Thyroid gland (tissue), 4 donors: ENCODE measurements at regions not wholly inside any gene's neighbourhood (a gene's known extent, or its start where the extent isn't known, plus 50 kb on each side); places are given as distances from the start of the nearest gene placed in this dataset.

ENCODE experiments used
- POLR2A ChIP-seq, 2 donors: fragments of 450-650 bp; IDR thresholded peaks; one replicate each; pipeline ENCODE4 v1.6.1; 2017; ENCODE audit warnings: antibody characterized with exemption in 2 of 2, mild to moderate bottlenecking in 2 of 2, moderate library complexity in 1 of 2
- TF ChIP-seq, protein P1 (sequence below), 6 experiments: fragments of 200-600 bp in 3 of 6; fragments of 450-650 bp in 3 of 6; sonication (generic) in 3 of 6; IDR thresholded peaks; one replicate each; pipeline ENCODE4 v1.5.1; 2016 to 2019; ENCODE audit warnings: antibody characterized with exemption in 6 of 6, mild to moderate bottlenecking in 2 of 6, inconsistent platforms in 1 of 6, moderate library complexity in 1 of 6

DNA sequence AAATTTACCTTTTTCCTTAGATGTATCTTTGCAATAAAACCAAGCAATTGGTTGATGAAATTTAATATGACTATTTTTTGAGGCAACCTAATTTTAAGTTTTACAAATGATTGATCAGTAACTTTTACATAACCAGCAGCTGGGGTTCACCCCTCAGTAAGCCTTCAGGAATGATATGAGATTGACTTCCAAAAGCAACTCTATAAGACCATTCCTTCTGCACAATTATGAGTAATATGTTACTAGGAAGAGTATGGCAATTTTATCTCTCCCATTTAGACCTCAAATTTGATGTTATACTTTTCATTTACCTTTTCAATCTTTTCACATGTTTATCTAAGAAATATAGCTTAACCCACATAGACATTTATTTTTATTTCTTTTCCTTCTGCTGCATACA lies 1546.3 kb downstream of the HACE1 start:
- no peak for TF ChIP-seq POLR2A (IDR thresholded peaks at IDR 0.05)
- TF ChIP-seq, protein P1, sequence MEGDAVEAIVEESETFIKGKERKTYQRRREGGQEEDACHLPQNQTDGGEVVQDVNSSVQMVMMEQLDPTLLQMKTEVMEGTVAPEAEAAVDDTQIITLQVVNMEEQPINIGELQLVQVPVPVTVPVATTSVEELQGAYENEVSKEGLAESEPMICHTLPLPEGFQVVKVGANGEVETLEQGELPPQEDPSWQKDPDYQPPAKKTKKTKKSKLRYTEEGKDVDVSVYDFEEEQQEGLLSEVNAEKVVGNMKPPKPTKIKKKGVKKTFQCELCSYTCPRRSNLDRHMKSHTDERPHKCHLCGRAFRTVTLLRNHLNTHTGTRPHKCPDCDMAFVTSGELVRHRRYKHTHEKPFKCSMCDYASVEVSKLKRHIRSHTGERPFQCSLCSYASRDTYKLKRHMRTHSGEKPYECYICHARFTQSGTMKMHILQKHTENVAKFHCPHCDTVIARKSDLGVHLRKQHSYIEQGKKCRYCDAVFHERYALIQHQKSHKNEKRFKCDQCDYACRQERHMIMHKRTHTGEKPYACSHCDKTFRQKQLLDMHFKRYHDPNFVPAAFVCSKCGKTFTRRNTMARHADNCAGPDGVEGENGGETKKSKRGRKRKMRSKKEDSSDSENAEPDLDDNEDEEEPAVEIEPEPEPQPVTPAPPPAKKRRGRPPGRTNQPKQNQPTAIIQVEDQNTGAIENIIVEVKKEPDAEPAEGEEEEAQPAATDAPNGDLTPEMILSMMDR (IDR thresholded peaks at IDR 0.05) = no peak
